ENCODE measurements at regions not wholly inside any gene's neighbourhood (a gene's known extent, or its start where the extent isn't known, plus 50 kb on each side); places are given as distances from the start of the nearest gene placed in this dataset.

- TF ChIP-seq, protein P1, sequence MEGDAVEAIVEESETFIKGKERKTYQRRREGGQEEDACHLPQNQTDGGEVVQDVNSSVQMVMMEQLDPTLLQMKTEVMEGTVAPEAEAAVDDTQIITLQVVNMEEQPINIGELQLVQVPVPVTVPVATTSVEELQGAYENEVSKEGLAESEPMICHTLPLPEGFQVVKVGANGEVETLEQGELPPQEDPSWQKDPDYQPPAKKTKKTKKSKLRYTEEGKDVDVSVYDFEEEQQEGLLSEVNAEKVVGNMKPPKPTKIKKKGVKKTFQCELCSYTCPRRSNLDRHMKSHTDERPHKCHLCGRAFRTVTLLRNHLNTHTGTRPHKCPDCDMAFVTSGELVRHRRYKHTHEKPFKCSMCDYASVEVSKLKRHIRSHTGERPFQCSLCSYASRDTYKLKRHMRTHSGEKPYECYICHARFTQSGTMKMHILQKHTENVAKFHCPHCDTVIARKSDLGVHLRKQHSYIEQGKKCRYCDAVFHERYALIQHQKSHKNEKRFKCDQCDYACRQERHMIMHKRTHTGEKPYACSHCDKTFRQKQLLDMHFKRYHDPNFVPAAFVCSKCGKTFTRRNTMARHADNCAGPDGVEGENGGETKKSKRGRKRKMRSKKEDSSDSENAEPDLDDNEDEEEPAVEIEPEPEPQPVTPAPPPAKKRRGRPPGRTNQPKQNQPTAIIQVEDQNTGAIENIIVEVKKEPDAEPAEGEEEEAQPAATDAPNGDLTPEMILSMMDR (IDR thresholded peaks at IDR 0.05 in 4 of 5, conservative IDR thresholded peaks at IDR 0.05 in 1 of 5), result no peak
- TF ChIP-seq POLR2A (IDR thresholded peaks at IDR 0.05), result no peak
These were observed 104.9 kb downstream of the FEM1C start for GRCh38 chr5:115439639-115440038.
